ENCODE measurements at regions not wholly inside any gene's neighbourhood (a gene's known extent, or its start where the extent isn't known, plus 50 kb on each side); places are given as distances from the start of the nearest gene placed in this dataset.

- H4K20me1 ChIP-seq (ENCODE audit: low read length), result no peaks in the 10 kb centered on the region
- no peaks in the 10 kb centered on the region for H3K9me3 ChIP-seq (ENCODE audit: low read length)
- POLR2A ChIA-PET (ENCODE audit: unreplicated experiment), result no interaction called here
- H3K27me3 ChIP-seq (ENCODE audit: low read length), result no peaks in the 10 kb centered on the region
- no peaks in the 10 kb centered on the region for H3K9me2 ChIP-seq (replicated peaks; ENCODE audit: low read length)
- TF ChIP-seq, protein P1, sequence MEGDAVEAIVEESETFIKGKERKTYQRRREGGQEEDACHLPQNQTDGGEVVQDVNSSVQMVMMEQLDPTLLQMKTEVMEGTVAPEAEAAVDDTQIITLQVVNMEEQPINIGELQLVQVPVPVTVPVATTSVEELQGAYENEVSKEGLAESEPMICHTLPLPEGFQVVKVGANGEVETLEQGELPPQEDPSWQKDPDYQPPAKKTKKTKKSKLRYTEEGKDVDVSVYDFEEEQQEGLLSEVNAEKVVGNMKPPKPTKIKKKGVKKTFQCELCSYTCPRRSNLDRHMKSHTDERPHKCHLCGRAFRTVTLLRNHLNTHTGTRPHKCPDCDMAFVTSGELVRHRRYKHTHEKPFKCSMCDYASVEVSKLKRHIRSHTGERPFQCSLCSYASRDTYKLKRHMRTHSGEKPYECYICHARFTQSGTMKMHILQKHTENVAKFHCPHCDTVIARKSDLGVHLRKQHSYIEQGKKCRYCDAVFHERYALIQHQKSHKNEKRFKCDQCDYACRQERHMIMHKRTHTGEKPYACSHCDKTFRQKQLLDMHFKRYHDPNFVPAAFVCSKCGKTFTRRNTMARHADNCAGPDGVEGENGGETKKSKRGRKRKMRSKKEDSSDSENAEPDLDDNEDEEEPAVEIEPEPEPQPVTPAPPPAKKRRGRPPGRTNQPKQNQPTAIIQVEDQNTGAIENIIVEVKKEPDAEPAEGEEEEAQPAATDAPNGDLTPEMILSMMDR (conservative IDR thresholded peaks at IDR 0.05; ENCODE audit: low read depth, low read length), result peak; percentile 97
- TF ChIP-seq EZH2 (IDR thresholded peaks at IDR 0.05; ENCODE audit: low read length, unreplicated experiment), result no peak
- no peaks in the 10 kb centered on the region for H3K36me3 ChIP-seq (ENCODE audit: low read depth, low read length)
- no peak overlapping the region for H3K4me3 ChIP-seq (ENCODE audit: low read length)
- H3K27ac ChIP-seq (ENCODE audit: low read length), result no peak overlapping the region
- no peaks in the 10 kb centered on the region for H3F3A ChIP-seq (ENCODE audit: low read length, unreplicated experiment)
- peaks cover 23% of the 10 kb centered on the region for H3K4me1 ChIP-seq (ENCODE audit: insufficient read depth, low read length)
- ATAC-seq, result no peak
- peak overlapping the region; percentile 3; the same call in 1 of the 2 replicates for H2AFZ ChIP-seq (ENCODE audit: low read length)
- peak; percentile 72 for DNase-seq
- H3K4me2 ChIP-seq (ENCODE audit: low read length), result 0 out of 2 replicates have a peak overlapping the region, but pooled peaks have one; percentile 7
- CTCF ChIA-PET, result no interaction called here
- no peak overlapping the region for H3K9ac ChIP-seq (ENCODE audit: low read length)
- H3K79me2 ChIP-seq (ENCODE audit: low read length), result no peaks in the 10 kb centered on the region
- no TSS peak for BruUV-seq (replicated peaks)
- intact Hi-C loops (cut with micrococcal nuclease), result loop anchor here (2.0 to 10.0 kb wide), 3 partner anchors 192 to 1002 kb away; no protein-coding TSS in a partner anchor
Measured at GRCh38 chr14:100662879-100663760, 63.6 kb upstream of the DLK1 start.

- intact Hi-C loops (cut with micrococcal nuclease), result loop anchor here (2.0 to 10.0 kb wide), 3 partner anchors 191 to 1001 kb away; no protein-coding TSS in a partner anchor
- H2AFZ ChIP-seq (ENCODE audit: low read length), result no peak overlapping the region
- ATAC-seq (no peak), DNase-seq (no peak)
- H3K9me3 ChIP-seq (ENCODE audit: low read length), result no peaks in the 10 kb centered on the region
- H3K9ac ChIP-seq (ENCODE audit: low read length), result no peak overlapping the region
- H3F3A ChIP-seq (ENCODE audit: low read length, unreplicated experiment), result no peaks in the 10 kb centered on the region
- BruUV-seq (replicated peaks), result no TSS peak
- TF ChIP-seq, protein P1 (conservative IDR thresholded peaks at IDR 0.05; ENCODE audit: low read depth, low read length), result no peak
- TF ChIP-seq EZH2phosphoT487 (IDR thresholded peaks at IDR 0.05; ENCODE audit: borderline replicate concordance, low read length) (no peak), EZH2 (IDR thresholded peaks at IDR 0.05; ENCODE audit: low read length, unreplicated experiment) (no peak)
- H3K9me2 ChIP-seq (replicated peaks; ENCODE audit: low read length), result no peaks in the 10 kb centered on the region
- no peak overlapping the region for H3K27ac ChIP-seq (ENCODE audit: low read length)
- no peaks in the 10 kb centered on the region for H4K20me1 ChIP-seq (ENCODE audit: low read length)
- no peaks in the 10 kb centered on the region for H3K79me2 ChIP-seq (ENCODE audit: low read length)
- no peaks in the 10 kb centered on the region for H3K27me3 ChIP-seq (ENCODE audit: low read length)
- ChIA-PET POLR2A (ENCODE audit: unreplicated experiment) (no interaction called here), CTCF (no interaction called here)
- H3K36me3 ChIP-seq (ENCODE audit: low read depth, low read length), result no peaks in the 10 kb centered on the region
- no peak overlapping the region for H3K4me3 ChIP-seq (ENCODE audit: low read length)
- H3K4me2 ChIP-seq (ENCODE audit: low read length), result 0 out of 2 replicates have a peak overlapping the region, but pooled peaks have one; percentile 7
- H3K4me1 ChIP-seq (ENCODE audit: insufficient read depth, low read length), result peaks cover 23% of the 10 kb centered on the region
Measured at GRCh38 chr14:100663761-100664052, 63.0 kb upstream of the DLK1 start.

DNA sequence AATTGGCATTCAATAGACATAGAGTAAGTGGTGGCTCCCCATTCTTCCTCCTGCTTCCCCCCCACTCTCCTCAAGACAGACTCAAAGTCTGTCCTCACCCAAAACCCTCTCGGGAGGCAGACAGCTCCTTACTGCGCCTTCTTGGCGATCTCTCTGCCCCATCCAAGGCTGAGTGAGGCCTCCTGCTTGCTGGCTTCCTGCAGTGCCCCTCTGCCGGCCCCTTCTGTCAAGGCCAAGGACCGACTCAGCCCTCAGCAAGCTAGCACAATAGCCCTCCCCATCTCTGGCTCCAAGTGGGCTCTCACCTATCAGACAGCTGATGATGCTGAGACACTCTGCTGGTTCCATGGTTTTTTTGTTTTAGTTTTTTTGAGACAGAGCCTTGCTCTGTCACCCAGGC, 62.5 kb upstream of the DLK1 start:
- no peaks in the 10 kb centered on the region for H4K20me1 ChIP-seq (ENCODE audit: low read length)
- no peaks in the 10 kb centered on the region for H3F3A ChIP-seq (ENCODE audit: low read length, unreplicated experiment)
- no peaks in the 10 kb centered on the region for H3K9me3 ChIP-seq (ENCODE audit: low read length)
- POLR2A ChIA-PET (ENCODE audit: unreplicated experiment), result no interaction called here
- H3K27ac ChIP-seq (ENCODE audit: low read length), result no peak overlapping the region
- H3K79me2 ChIP-seq (ENCODE audit: low read length), result no peaks in the 10 kb centered on the region
- TF ChIP-seq, protein P1 (conservative IDR thresholded peaks at IDR 0.05; ENCODE audit: low read depth, low read length), result no peak
- TF ChIP-seq EZH2phosphoT487 (IDR thresholded peaks at IDR 0.05; ENCODE audit: borderline replicate concordance, low read length), result no peak
- TF ChIP-seq EZH2 (IDR thresholded peaks at IDR 0.05; ENCODE audit: low read length, unreplicated experiment), result no peak
- BruUV-seq (replicated peaks), result no TSS peak
- H3K9me2 ChIP-seq (replicated peaks; ENCODE audit: low read length), result no peaks in the 10 kb centered on the region
- H3K4me1 ChIP-seq (ENCODE audit: insufficient read depth, low read length), result peaks cover 23% of the 10 kb centered on the region
- intact Hi-C loops (cut with micrococcal nuclease), result loop anchor here (10.0 kb wide), 2 partner anchors 191 to 1001 kb away; no protein-coding TSS in a partner anchor
- DNase-seq, result no peak
- no peak overlapping the region for H2AFZ ChIP-seq (ENCODE audit: low read length)
- CTCF ChIA-PET, result no interaction called here
- ATAC-seq, result no peak
- no peak overlapping the region for H3K4me3 ChIP-seq (ENCODE audit: low read length)
- H3K9ac ChIP-seq (ENCODE audit: low read length), result no peak overlapping the region
- no peaks in the 10 kb centered on the region for H3K36me3 ChIP-seq (ENCODE audit: low read depth, low read length)
- H3K4me2 ChIP-seq (ENCODE audit: low read length), result no peak overlapping the region
- H3K27me3 ChIP-seq (ENCODE audit: low read length), result no peaks in the 10 kb centered on the region
